Activated CD4-positive, alpha-beta T cell treated with anti-CD3 and anti-CD28 coated beads, Interleukin-2, amount 10 ng/mL, durations not matched to agents 7 days and 5 days (primary cell): ENCODE measurements at regions not wholly inside any gene's neighbourhood (a gene's known extent, or its start where the extent isn't known, plus 50 kb on each side); places are given as distances from the start of the nearest gene placed in this dataset.
"Not testable (repeated sequence)": the region's sequence is repeated elsewhere in the genome, so short reads cannot be mapped to it uniquely, and the experiment has no call there.

Experiments
- CTCF ChIA-PET: fragments of 350-600 bp; sonication (Branson Sonifier 250); formaldehyde crosslinking; loops from one replicate; lab custom pipeline; 2021; ENCODE audit warnings: antibody characterized with exemption; lab: Charles Lee
- POLR2A ChIA-PET: fragments of 350-600 bp; sonication (Branson Sonifier 250); formaldehyde crosslinking; loops from one replicate; lab custom pipeline; 2021; ENCODE audit warnings: antibody characterized with exemption; lab: Charles Lee
- DNase-seq: peaks from one replicate; pipeline ENCODE4 v3.0.0-alpha.2; 2020
- H3K27ac Mint-ChIP-seq: one replicate; pipeline ENCODE4 v1.8.0; 2021; ENCODE audit warnings: mild to moderate bottlenecking, moderate library complexity, mixed read lengths
- H3K27me3 Mint-ChIP-seq: one replicate; pipeline ENCODE4 v1.8.0; 2021; ENCODE audit warnings: mixed read lengths
- H3K36me3 Mint-ChIP-seq: one replicate; pipeline ENCODE4 v1.8.0; 2021; ENCODE audit warnings: low read depth, mixed read lengths
- H3K4me1 Mint-ChIP-seq: one replicate; pipeline ENCODE4 v1.8.0; 2021; ENCODE audit warnings: mixed read lengths
- H3K4me3 Mint-ChIP-seq: one replicate; pipeline ENCODE4 v1.8.0; 2021; ENCODE audit warnings: mild to moderate bottlenecking, moderate library complexity, mixed read lengths
- H3K9me3 Mint-ChIP-seq: one replicate; pipeline ENCODE4 v1.8.0; 2021; ENCODE audit warnings: mixed read lengths

DNA sequence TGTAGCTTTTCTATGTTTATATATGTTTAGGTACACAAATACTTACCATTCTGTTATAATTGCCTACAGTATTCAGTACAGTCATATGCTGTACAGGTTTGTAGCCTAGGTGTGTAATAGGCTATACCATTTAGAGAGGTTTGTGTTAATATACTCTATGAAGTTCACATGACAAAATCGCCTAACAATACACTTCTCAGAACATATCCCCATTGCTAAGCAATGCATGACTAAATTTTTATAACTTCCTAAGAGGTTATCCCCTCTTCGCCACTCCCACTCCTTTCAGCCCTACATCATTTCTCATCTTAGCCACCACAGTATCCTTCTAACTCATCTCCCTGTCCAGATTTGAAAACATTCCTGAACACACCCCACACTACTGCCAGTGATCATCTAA, 83.7 kb upstream of the ZCCHC13 start:
- no peak for DNase-seq
- Mint-ChIP-seq H3K27ac (no peak overlapping the region), H3K27me3 (no peaks in the 10 kb centered on the region), H3K4me3 (no peak overlapping the region), H3K9me3 (no peaks in the 10 kb centered on the region), H3K4me1 (no peaks in the 10 kb centered on the region), H3K36me3 (peaks cover 50% of the 10 kb centered on the region)
- ChIA-PET POLR2A (no interaction called here), CTCF (no interaction called here)

DNA sequence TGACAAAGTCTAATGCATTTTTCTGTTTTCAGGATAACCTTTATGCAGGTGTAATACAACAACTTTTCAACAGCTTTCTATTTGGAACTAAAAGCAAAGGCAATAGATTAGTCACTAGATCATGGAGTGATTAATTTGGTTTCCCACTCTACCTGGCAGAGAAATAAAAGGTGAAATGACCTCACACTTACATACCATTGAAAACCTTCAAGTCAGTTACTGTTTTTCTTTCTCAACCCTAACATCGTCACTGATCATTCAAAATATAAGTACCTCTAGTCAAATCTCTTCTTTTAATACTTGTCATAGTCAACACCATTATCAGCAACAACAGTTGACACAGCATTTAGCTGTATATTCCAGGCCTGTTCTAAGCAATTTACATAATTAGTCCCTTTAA, 85.1 kb upstream of the ZCCHC13 start:
- no peaks in the 10 kb centered on the region for H3K27me3 Mint-ChIP-seq
- ChIA-PET POLR2A (no interaction called here), CTCF (no interaction called here)
- no peak for DNase-seq
- peaks cover 52% of the 10 kb centered on the region for H3K36me3 Mint-ChIP-seq
- no peaks in the 10 kb centered on the region for H3K9me3 Mint-ChIP-seq
- no peak overlapping the region for H3K4me3 Mint-ChIP-seq
- no peaks in the 10 kb centered on the region for H3K4me1 Mint-ChIP-seq
- no peak overlapping the region for H3K27ac Mint-ChIP-seq

DNA sequence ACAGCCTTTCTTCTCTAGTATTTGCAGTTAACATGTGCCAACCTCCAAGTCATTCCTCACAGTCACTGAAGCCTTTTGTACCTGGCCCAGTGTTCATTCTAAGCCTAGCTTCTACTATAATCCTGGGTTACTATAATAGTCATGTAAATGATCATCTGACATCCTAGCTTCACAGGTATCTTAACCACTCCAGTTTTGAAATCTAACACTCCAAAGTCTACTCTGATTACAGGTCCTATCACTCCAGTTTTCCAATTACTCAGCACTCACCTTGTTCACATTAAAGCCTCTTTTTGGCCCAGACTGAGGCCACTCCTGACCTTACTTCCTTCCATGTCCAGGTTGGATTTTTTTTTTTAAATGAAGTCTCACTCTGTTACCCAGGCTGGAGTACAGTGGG, 87.6 kb upstream of the ZCCHC13 start:
- POLR2A ChIA-PET: no interaction called here
- H3K9me3 Mint-ChIP-seq: no peaks in the 10 kb centered on the region
- H3K36me3 Mint-ChIP-seq: peaks cover 54% of the 10 kb centered on the region
- CTCF ChIA-PET: no interaction called here
- no peak overlapping the region for H3K27ac Mint-ChIP-seq
- no peaks in the 10 kb centered on the region for H3K27me3 Mint-ChIP-seq
- no peaks in the 10 kb centered on the region for H3K4me1 Mint-ChIP-seq
- H3K4me3 Mint-ChIP-seq: no peak overlapping the region
- no peak for DNase-seq

DNA sequence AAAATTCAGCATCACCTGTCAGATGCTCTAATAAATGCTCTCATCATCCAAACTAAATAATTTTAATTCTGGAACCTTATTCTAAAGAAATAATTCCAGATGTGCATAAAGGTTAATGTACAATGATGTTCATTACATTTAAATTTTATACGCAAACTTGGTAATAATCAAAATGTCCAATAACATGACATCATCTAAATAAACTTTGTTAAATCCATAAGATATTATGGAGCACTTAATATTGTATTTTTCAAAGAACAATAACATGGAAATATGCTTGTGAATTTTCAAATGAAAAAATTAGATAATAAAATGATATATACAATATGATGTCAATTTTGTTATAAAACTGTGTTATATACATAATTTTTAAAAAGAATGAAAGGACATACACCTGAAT, 92.1 kb upstream of the ZCCHC13 start:
- Mint-ChIP-seq H3K27me3 (no peaks in the 10 kb centered on the region), H3K27ac (no peak overlapping the region), H3K4me1 (no peaks in the 10 kb centered on the region), H3K9me3 (peaks cover 1% of the 10 kb centered on the region), H3K36me3 (peaks cover 31% of the 10 kb centered on the region), H3K4me3 (no peak overlapping the region)
- ChIA-PET CTCF (no interaction called here), POLR2A (no interaction called here)
- DNase-seq: no peak

DNA sequence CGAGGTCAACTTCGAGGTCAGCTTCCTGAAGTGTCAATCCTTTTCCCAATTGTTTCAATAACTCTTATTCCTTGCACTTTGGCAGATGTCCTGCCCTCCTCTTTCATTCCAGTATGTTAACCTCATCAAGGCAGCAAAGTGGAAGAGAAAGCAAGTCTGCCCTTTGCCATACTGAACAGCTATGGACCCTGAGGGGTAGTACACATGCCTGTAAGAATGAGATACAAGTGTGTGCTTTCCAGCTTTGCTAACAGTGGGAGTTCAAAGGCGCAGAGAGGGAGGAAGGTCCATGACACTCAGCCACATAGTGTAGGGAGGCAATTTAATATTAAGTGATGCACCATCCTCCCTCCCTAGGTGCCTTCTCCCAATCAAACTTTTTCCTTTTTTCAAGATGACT, 96.4 kb upstream of the ZCCHC13 start:
- Mint-ChIP-seq H3K27me3 (no peaks in the 10 kb centered on the region), H3K4me3 (no peak overlapping the region), H3K36me3 (peaks cover 16% of the 10 kb centered on the region), H3K27ac (no peak overlapping the region), H3K9me3 (peaks cover 1% of the 10 kb centered on the region), H3K4me1 (no peaks in the 10 kb centered on the region)
- CTCF ChIA-PET: no interaction called here
- no peak for DNase-seq
- POLR2A ChIA-PET: no interaction called here

DNA sequence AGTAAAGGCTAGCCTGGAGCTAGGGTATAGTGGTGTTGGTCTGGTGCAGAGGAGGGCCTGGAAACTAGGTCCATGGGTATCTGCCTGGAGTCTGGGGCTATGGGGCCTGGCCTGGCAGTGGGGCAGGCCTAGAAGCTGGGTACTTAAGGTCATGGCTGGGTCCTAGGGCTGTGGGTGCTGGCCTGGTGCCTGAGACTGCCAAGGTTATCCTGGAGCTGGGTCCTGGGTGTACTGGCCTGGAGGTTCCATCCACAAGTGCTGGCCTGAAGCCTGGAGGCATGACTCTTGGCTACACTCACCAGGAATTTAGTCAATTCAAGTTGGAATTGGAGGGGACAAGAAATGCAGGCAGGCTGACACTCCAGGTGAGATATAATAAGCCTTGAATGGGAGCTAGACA, 108.4 kb upstream of the ZCCHC13 start:
- H3K4me1 Mint-ChIP-seq: no peaks in the 10 kb centered on the region
- no peak overlapping the region for H3K27ac Mint-ChIP-seq
- POLR2A ChIA-PET: no interaction called here
- DNase-seq: no peak
- no peak overlapping the region for H3K4me3 Mint-ChIP-seq
- no peaks in the 10 kb centered on the region for H3K36me3 Mint-ChIP-seq
- CTCF ChIA-PET: no interaction called here
- H3K9me3 Mint-ChIP-seq: no peaks in the 10 kb centered on the region
- no peaks in the 10 kb centered on the region for H3K27me3 Mint-ChIP-seq

DNA sequence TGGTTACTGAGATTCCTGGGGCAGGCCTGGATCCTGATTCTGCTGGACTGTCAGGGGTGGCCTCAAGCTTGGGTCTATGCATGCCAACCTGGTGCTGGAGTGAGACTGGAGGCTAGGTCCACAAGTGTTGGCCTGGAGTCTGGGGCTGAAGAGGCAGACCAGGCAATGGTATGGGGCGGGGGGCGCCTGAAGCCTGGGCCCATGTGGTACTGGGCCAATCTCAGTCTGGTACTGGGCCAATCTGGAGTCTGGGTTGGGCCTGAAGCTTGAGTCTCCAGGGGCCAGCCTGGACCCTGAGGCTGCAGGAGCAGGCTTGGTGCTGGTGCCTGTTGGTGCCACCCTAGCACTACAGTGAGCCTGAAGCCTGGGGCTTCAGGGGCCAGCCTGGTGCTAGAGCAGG, 108.9 kb upstream of the ZCCHC13 start:
- Mint-ChIP-seq H3K4me1 (no peaks in the 10 kb centered on the region), H3K27ac (no peak overlapping the region), H3K27me3 (no peaks in the 10 kb centered on the region), H3K9me3 (no peaks in the 10 kb centered on the region), H3K4me3 (no peak overlapping the region), H3K36me3 (no peaks in the 10 kb centered on the region)
- ChIA-PET POLR2A (no interaction called here), CTCF (no interaction called here)
- DNase-seq: no peak

DNA sequence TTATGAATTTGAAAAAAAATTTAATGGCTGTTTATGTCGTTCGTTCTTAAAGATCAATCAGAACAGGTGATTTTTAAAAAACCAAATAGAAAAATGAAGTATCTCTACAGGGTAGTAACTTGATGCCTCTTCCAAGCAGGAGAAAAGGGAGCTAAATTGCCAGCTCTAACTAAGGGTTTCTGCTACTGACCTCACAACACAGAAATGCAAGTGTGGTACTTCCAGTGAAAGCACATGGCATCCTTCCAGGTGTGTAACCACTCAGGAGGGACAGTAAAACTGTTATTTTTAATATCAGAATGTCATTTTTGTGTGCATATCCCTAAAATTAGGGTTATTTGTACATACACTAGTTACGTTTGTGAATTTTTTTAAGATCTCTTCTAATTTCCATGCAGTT, 116.8 kb upstream of the ZCCHC13 start:
- no peak overlapping the region for H3K27ac Mint-ChIP-seq
- no peaks in the 10 kb centered on the region for H3K36me3 Mint-ChIP-seq
- DNase-seq: no peak
- H3K4me3 Mint-ChIP-seq: no peak overlapping the region
- H3K4me1 Mint-ChIP-seq: no peaks in the 10 kb centered on the region
- no peaks in the 10 kb centered on the region for H3K27me3 Mint-ChIP-seq
- H3K9me3 Mint-ChIP-seq: no peaks in the 10 kb centered on the region
- ChIA-PET CTCF (no interaction called here), POLR2A (no interaction called here)

DNA sequence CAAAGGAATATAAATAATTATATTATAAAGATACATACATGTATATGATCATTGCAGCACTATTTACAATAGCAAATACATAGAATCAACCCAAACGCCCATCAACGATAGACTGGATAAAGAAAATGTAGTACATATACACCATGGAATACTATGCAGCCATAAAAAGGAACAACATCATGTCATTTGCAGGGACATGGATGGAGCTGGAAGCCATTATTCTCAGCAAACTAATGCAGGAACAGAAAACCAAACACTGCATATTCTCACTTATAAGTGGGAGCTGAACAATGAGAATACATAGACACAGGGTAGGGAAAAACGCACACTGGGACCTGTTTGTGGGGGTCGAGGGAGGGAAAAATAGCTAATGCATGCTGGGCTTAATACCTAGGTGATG, 120.9 kb upstream of the ZCCHC13 start:
- DNase-seq, H3K36me3 Mint-ChIP-seq, H3K4me1 Mint-ChIP-seq, POLR2A ChIA-PET, H3K9me3 Mint-ChIP-seq, H3K27me3 Mint-ChIP-seq, H3K4me3 Mint-ChIP-seq, H3K27ac Mint-ChIP-seq: not testable (repeated sequence)
- CTCF ChIA-PET: interaction anchor here (0.6 kb wide), 1 partner anchor 360 kb away, joined by 3 read pairs; no protein-coding TSS in a partner anchor

DNA sequence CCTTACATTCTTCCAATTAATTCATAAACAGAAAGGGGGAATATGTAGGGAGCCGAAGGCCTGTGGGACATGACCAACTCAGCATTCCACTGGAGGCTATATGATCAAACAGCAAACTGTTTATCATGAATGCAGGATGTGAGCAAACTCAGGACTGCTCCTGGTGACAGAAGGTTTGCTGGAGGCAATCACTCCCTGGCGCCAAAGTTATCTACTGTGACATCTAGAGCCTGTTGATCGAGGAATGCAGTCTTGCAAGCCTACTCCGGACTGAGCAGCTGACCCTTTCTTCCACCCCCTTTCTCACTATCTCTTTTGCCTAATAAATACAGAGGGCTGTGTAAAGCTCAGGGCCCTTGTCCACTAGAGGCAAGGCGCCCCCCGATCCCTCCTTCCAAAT, 122.0 kb upstream of the ZCCHC13 start:
- H3K27me3 Mint-ChIP-seq, DNase-seq, H3K9me3 Mint-ChIP-seq, H3K4me1 Mint-ChIP-seq, H3K27ac Mint-ChIP-seq, H3K36me3 Mint-ChIP-seq, POLR2A ChIA-PET, H3K4me3 Mint-ChIP-seq, CTCF ChIA-PET: not testable (repeated sequence)

DNA sequence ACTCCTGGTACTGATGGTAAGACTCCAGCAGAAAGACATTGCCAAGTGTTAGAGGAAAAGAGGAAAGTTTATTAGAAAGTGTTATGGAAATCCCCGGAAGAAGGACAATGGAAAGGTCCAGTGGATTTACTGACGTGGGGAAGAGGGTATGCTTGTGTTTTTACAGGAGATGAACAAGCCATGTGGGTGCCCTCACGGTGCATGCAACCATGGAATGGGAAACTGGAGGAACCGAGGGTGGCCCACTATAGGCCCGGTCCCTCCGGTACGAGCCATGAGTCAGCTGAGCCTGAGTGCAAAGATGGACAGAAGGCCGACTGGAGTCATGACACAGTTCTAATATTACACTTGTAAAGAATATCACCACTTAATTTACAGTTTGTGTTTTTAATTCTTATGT, 123.3 kb upstream of the ZCCHC13 start:
- Mint-ChIP-seq H3K4me3 (no peak overlapping the region), H3K36me3 (no peaks in the 10 kb centered on the region), H3K9me3 (no peaks in the 10 kb centered on the region), H3K27me3 (no peaks in the 10 kb centered on the region), H3K4me1 (no peaks in the 10 kb centered on the region), H3K27ac (no peak overlapping the region)
- no peak for DNase-seq
- POLR2A ChIA-PET: no interaction called here
- CTCF ChIA-PET: no interaction called here

DNA sequence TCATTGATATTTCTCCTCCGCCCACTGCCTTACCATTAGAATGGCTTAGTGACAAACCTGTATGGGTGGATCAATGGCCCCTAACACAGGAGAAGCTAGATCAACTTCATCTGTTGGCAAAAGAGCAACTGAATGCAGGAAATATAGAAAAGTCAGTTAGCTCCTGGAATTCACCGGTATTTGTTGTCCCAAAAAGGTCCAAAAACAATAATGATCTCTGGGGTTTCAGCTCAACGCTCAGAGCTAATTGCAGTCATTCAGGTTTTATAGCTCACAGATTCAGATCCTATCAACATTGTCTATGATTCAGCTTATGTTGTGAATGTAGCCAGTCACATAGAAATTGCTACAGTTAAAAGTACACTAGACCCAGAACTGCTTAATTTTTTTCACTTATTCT, 124.0 kb upstream of the ZCCHC13 start:
- Mint-ChIP-seq H3K4me3 (no peak overlapping the region), H3K36me3 (no peaks in the 10 kb centered on the region), H3K27ac (no peak overlapping the region), H3K27me3 (no peaks in the 10 kb centered on the region), H3K4me1 (no peaks in the 10 kb centered on the region), H3K9me3 (no peaks in the 10 kb centered on the region)
- ChIA-PET CTCF (interaction anchor here (0.6 kb wide), 1 partner anchor 395 kb away, joined by 3 read pairs; no protein-coding TSS in a partner anchor), POLR2A (no interaction called here)
- no peak for DNase-seq

DNA sequence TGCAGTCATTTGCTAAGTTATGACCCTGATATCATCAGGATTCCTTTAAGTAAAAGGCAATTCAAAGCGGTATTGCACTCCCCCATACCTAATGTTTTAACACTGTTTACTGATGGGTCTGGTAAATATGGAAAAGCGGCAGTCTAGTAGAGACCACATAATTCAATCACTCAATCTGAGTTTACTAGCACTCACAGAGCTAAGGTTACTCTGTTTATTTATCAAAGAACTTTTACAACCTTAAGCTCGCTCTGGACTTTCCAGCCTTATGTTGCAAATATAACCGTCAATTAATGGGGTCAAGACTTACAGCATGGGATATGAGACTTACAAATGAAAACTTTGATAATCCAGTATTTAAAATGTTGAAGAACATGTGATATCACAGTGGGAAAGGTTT, 124.5 kb upstream of the ZCCHC13 start:
- Mint-ChIP-seq H3K4me3 (no peak overlapping the region), H3K9me3 (peaks cover 2% of the 10 kb centered on the region), H3K4me1 (no peaks in the 10 kb centered on the region), H3K27ac (no peak overlapping the region), H3K27me3 (no peaks in the 10 kb centered on the region), H3K36me3 (no peaks in the 10 kb centered on the region)
- no peak for DNase-seq
- ChIA-PET POLR2A (no interaction called here), CTCF (no interaction called here)

DNA sequence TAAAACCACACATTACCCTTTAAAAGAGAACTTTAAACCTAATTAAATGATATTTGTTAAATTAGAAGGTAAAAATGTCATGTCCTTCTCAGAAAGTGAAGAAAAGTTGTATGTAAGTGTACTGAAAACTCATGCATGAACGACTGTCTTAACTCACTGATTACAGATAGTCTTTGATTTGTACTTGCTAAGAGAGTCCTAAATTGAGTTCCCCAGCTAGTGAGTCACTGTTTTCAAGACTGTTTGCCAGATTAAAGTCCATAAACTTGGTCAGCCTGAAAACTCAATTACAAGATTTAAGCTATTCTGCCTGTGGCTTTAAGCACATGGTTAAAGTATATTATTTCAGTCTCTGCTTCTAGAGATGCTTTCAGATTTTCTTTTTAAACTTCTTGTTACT, 124.9 kb upstream of the ZCCHC13 start:
- ChIA-PET POLR2A (no interaction called here), CTCF (no interaction called here)
- no peak overlapping the region for H3K4me3 Mint-ChIP-seq
- no peak overlapping the region for H3K27ac Mint-ChIP-seq
- no peaks in the 10 kb centered on the region for H3K36me3 Mint-ChIP-seq
- peaks cover 3% of the 10 kb centered on the region for H3K9me3 Mint-ChIP-seq
- DNase-seq: no peak
- no peaks in the 10 kb centered on the region for H3K4me1 Mint-ChIP-seq
- no peaks in the 10 kb centered on the region for H3K27me3 Mint-ChIP-seq
